ENCODE measurements at regions not wholly inside any gene's neighbourhood (a gene's known extent, or its start where the extent isn't known, plus 50 kb on each side); places are given as distances from the start of the nearest gene placed in this dataset.

GRCh38 chr14:22333422-22334274, 255.4 kb downstream of the DAD1 start:
- DNase-seq, result no peak

DNA sequence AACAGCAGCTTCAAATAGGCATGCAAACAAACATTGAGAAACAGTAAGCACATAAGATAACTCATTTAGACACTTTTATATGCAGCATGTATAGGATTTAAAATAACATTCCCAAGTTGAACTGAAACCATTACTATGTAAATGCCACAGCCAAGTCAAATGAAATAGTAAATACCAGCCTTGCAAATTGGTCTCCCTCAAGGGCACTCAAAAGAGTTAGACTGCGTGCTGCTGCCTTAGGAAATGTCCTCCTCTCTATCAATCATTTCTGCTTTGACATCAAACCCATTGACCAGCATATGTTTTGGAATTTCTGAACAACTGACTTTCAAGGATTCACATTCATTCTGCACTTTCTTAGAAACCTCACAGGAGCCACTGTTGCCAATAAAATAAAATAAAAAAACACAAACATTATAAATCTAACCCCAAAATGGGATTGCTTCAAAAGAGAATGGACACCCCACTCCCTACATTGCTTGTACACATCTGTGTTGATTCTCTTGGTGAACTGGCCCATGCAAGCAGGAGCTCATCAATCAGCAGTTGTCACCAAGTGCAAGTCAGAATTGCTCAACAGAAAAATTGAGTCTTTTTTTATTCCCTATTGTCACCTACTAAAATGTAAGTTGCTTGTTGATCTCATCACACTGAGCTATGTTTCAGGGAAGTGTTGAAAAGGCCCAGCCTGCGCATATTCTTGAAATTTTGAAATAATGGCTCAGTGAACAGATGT, 256.2 kb downstream of the DAD1 start:
- no peak for DNase-seq

- no peak for DNase-seq
These were observed 259.7 kb downstream of the DAD1 start for GRCh38 chr14:22329371-22329770.

DNA sequence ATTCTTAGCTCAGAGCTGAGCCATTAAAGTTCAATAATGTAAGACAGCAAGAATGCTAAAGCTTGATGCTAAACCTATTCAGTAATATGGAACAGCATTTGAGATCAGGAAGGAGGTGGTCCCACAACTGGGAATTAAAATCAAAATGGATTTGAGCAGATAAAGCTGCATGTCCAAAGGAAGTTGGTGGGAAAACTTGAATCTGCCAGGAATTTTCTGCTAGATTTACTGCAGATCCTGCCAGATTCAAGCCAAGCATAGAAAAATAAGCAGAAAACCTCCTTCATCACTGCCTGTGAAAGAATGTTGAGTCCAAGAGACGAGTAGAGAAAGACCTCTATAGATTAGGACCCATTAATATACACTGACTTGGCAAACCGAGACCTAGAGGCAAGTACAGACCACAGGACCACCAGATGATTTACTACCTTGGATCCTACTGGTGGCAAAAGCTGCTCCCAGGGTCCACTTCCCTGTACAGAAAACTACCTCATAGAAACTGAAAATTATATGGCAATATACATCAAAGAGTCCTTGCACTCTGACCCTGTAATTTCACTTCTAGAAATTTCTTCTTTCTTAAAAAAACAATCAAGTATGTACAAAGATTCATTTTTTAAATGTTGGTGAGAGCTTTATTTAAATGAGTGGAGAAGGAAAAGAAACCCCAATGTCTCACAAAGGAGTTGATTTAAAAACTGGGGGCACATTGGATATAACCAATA, 263.2 kb downstream of the DAD1 start:
- DNase-seq, result no peak

DNA sequence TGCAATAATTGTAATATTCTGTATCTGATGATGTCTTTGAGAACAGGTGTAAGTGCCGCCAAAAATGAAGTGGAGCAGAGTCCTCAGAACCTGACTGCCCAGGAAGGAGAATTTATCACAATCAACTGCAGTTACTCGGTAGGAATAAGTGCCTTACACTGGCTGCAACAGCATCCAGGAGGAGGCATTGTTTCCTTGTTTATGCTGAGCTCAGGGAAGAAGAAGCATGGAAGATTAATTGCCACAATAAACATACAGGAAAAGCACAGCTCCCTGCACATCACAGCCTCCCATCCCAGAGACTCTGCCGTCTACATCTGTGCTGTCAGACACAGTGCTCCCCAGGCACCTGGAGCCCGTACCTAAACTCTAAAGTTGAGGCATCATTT, 268.7 kb downstream of the DAD1 start:
- DNase-seq, result no peak

- peak in 1 of 5 donors; percentile 10 for DNase-seq
These were observed 269.3 kb downstream of the DAD1 start for GRCh38 chr14:22319526-22320361.

DNA sequence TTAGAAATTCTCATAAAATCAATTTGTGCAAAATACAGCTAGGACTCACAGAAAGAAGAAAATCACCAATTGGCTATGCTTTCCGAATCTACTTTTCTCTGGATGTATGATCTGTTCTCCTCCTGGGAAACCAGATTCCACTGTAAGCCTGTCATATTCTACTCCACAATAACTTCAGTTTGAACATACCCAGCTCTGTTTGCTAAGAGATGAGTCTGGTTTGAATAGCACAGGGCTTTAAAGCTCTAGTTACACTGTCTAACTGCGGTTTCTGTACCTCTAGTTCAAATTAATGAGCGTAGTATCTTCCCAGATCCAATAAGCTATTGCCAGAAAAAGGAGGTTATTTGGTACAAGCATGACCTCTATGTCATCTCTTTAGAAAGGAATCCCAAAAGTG, 270.1 kb downstream of the DAD1 start:
- no peak for DNase-seq

DNA sequence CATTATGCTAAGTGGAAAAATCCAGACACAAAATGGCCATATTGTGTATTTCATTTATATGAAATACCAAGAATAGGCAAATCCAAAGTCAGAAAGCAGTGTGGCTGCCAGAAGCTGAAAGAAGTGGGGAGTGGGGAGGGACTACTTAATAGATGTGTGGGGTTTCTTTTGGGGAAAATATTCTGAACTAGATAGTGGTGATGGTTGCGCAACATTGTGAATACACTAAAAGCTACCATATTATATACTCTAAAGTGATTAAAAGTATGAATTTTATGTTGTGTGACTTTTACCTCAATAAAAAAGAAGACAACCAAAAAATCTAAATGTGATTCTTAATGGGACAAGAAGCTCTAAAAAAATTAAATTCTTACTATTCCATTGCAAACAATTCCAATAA, 272.6 kb downstream of the DAD1 start:
- no peak for DNase-seq

- no peak for DNase-seq
These were observed 273.7 kb downstream of the DAD1 start for GRCh38 chr14:22315336-22315735.

GRCh38 chr14:22314183-22314820, 274.7 kb downstream of the DAD1 start:
- DNase-seq, result peak in 1 of 5 donors; percentile 9

DNA sequence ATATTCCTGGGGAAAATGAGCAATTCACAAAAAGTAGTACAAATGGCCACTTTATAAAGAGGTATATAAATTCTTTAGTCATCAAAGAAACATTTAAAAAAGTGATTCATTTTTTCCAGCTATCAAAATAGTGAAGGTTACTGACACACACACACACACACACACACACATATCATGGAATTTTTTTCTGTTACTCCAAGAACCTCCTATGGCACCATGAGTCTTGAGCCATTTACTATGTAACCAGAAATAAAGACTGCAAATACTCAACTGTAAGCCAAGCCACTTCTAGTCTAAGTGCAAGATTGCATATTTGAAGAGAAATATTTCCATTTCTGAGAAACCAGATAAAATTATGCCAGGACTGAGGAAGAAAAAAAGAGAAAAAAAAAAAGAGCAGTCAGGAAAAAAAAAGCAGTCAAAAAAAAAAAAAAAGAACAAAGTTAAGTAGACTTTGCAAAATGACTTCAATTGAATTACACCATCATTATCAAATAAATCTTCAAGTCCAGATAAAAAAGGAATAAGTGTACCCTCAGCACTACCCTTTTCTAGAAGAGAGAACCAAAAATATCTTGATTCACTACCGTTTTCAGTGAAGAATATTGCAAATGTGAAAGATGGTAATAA, 275.7 kb downstream of the DAD1 start:
- no peak for DNase-seq

DNA sequence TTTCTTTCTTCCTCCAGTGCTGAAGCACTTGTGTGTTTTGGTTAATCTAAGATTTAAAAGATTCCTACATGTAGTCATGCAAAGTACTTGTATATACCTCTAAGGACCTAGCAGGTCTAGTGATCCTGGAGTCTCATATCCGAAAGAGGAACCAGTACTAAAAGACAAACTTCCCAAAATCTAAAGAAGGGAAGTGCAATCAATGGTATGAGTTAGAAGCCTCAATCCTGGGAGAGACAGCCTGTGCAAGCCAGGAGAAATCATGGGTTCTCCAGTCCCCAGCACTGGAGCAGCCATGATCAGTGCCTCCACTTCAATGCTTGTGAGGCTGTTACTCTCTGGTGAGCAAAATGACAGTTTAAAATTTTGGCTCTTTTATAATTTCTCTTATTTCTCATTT, 277.4 kb downstream of the DAD1 start:
- DNase-seq, result no peak

DNA sequence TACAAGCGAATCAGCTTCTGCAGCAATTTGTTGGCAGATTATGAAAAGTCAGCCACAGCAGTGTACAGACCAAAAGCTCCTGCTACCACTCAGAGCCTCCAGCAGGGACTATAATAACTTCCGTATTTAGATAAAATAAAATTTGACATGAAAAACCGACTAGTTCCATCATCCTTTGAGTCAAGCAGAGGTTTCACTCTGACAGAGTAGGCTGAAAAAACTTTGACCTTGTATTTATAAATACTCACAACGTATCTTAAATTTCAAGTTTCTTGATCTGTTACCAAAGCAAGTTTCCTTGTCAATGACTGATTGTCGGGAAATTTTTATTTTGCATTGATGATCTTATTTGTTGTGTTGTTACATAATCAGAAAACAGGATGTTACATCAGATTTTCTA, 283.4 kb downstream of the DAD1 start:
- peak in 1 of 5 donors; percentile 12 for DNase-seq

GRCh38 chr14:22304326-22304725, 284.7 kb downstream of the DAD1 start:
- no peak for DNase-seq

- no peak for DNase-seq
These were observed 285.3 kb downstream of the DAD1 start for GRCh38 chr14:22303589-22304195.

GRCh38 chr14:22300646-22301045, 288.4 kb downstream of the DAD1 start:
- no peak for DNase-seq

- DNase-seq, result no peak
These were observed 291.6 kb downstream of the DAD1 start for GRCh38 chr14:22297376-22297775.

- DNase-seq, result no peak
These were observed 292.3 kb downstream of the DAD1 start for GRCh38 chr14:22296722-22297121.

DNA sequence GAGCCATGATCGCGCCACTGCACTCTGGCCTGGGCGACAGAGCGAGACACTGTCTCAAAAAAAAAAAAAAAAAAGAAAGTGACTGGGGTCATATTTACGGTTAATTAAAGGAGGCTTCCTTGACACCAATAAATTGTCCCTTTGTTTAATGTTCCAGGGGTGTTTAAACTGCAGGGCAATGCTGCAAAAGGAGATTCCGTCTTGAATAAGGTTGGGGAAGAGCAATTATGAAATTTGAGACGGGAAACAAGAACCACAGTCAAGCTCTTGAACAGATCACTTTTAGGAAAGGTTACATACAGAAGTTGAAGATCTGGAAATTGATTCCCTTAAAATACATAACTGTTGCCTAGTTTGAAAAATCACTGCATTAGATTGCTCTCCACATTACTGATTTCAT, 292.9 kb downstream of the DAD1 start:
- no peak for DNase-seq

GRCh38 chr14:22291406-22291805, 297.6 kb downstream of the DAD1 start:
- DNase-seq, result no peak

DNA sequence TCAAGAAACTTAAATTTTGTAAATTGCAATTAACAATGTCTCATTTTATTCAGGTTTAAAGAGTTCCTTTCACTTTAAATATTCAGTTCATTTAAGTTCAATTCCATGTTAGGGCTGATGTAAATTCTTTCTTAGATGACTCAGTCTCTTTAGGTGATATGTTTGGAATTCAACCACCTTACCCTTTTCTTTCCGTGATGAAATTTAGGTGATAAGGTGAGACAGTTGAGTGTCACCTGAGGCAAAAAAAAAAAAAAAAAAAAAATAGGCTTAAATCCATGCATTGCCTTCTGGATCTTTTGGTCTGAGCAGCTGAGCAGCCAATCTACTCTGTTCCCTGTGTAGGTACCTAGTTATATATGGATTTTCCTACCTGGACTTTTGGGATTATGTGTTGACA, 299.5 kb downstream of the DAD1 start:
- no peak for DNase-seq

All from T-helper 1 cell (primary cell).